IMR-90 (cell line): ENCODE measurements at regions not wholly inside any gene's neighbourhood (a gene's known extent, or its start where the extent isn't known, plus 50 kb on each side); places are given as distances from the start of the nearest gene placed in this dataset.

Experiments
- ATAC-seq: fragments of 200-7000 bp; cut with Tn5 transposase; 2 replicates; pipeline ENCODE4 v1.9.1; 2020; ENCODE audit warnings: low read depth, mild to moderate bottlenecking, moderate library complexity
- BruUV-seq: library from RNA; stranded (reverse); fragments of 400-500 nt; replicated peaks from 2 replicates; lab custom pipeline; 2021; lab: Mats Ljungman, UMichigan
- CTCF ChIA-PET: fragments of 300-600 bp; formaldehyde crosslinking; extraction: SDS; loops from one replicate; lab custom pipeline; 2021; ENCODE audit warnings: antibody characterized with exemption; lab: Yijun Ruan, JAX
- POLR2A ChIA-PET: fragments of 300-600 bp; sonication (Branson Sonifier 250); formaldehyde crosslinking; loops from one replicate; lab custom pipeline; 2022; ENCODE audit warnings: antibody characterized with exemption; ENCODE audit not compliant: unreplicated experiment; lab: Charles Lee
- DNase-seq: peaks from one replicate; pipeline ENCODE4 v3.0.0; 2013
- H2AFZ ChIP-seq: replicated peaks from 2 replicates; pipeline ENCODE3; 2013; ENCODE audit warnings: low read length, mild to moderate bottlenecking; ENCODE audit not compliant: poor library complexity
- H2AK5ac ChIP-seq: 2 replicates; pipeline ENCODE4 v1.6.1; 2013; ENCODE audit warnings: low read depth, low read length, inconsistent platforms
- H2AK9ac ChIP-seq: replicated peaks from 2 replicates; pipeline ENCODE3; 2013; ENCODE audit warnings: mild to moderate bottlenecking, low read depth, low read length, moderate library complexity; ENCODE audit not compliant: poor library complexity
- H2BK120ac ChIP-seq: 2 replicates; pipeline ENCODE4 v1.6.1; 2013; ENCODE audit warnings: low read depth, low read length, inconsistent platforms
- H2BK15ac ChIP-seq: 3 replicates; pipeline ENCODE4 v1.6.1; 2013; ENCODE audit warnings: low read depth, low read length, inconsistent platforms
- H2BK20ac ChIP-seq: 2 replicates; pipeline ENCODE4 v1.6.1; 2013; ENCODE audit warnings: low read depth, mild to moderate bottlenecking, inconsistent platforms, low read length, moderate library complexity
- H2BK5ac ChIP-seq: 2 replicates; pipeline ENCODE4 v1.6.1; 2013; ENCODE audit warnings: mild to moderate bottlenecking, low read depth, low read length, inconsistent platforms; ENCODE audit not compliant: poor library complexity, severe bottlenecking
- H3K14ac ChIP-seq: replicated peaks from 2 replicates; pipeline ENCODE4 v1.6.1; 2013; ENCODE audit warnings: low read depth, low read length, inconsistent platforms
- H3K18ac ChIP-seq: 2 replicates; pipeline ENCODE4 v1.6.1; 2013; ENCODE audit warnings: low read depth, low read length, control low read depth
- H3K23ac ChIP-seq: 2 replicates; pipeline ENCODE4 v1.6.1; 2013; ENCODE audit warnings: low read depth, low read length, inconsistent platforms
- H3K27ac ChIP-seq: 2 replicates; pipeline ENCODE4 v1.5.1; 2013; ENCODE audit warnings: mild to moderate bottlenecking, control low read depth, low read length; ENCODE audit not compliant: insufficient read depth
- H3K27me3 ChIP-seq: 2 replicates; pipeline ENCODE4 v1.6.1; 2013; ENCODE audit warnings: low read length; ENCODE audit not compliant: control insufficient read depth, insufficient read depth
- H3K36me3 ChIP-seq: 2 replicates; pipeline ENCODE4 v1.6.1; 2013; ENCODE audit warnings: low read length, mixed read lengths; ENCODE audit not compliant: control insufficient read depth, insufficient read depth
- H3K4ac ChIP-seq: 2 replicates; pipeline ENCODE4 v1.6.1; 2013; ENCODE audit warnings: low read depth, low read length, inconsistent platforms
- H3K4me1 ChIP-seq: 2 replicates; pipeline ENCODE4 v1.6.1; 2013; ENCODE audit warnings: low read length, mixed read lengths; ENCODE audit not compliant: control insufficient read depth, insufficient read depth
- H3K4me2 ChIP-seq: 2 replicates; pipeline ENCODE4 v1.6.1; 2013; ENCODE audit warnings: low read depth, mild to moderate bottlenecking, control low read depth, low read length, moderate library complexity
- H3K4me3 ChIP-seq: 2 replicates; pipeline ENCODE4 v1.5.1; 2013; ENCODE audit warnings: low read depth, mild to moderate bottlenecking, control low read depth, low read length, moderate library complexity; ENCODE audit not compliant: insufficient read depth
- H3K56ac ChIP-seq: 2 replicates; pipeline ENCODE4 v1.6.1; 2013; ENCODE audit warnings: low read length, inconsistent platforms; ENCODE audit not compliant: insufficient read depth; ENCODE audit errors: extremely low read depth
- H3K79me1 ChIP-seq, 2 experiments: 2 replicates each; pipeline ENCODE4 v1.6.1; 2013; ENCODE audit warnings: low read length in 2 of 2, inconsistent platforms in 1 of 2, low read depth in 1 of 2
- H3K9ac ChIP-seq: 2 replicates; pipeline ENCODE4 v1.6.1; 2013; ENCODE audit warnings: low read depth, low read length, control low read depth
- H3K9me1 ChIP-seq: 2 replicates; pipeline ENCODE4 v1.6.1; 2013; ENCODE audit warnings: low read length, inconsistent platforms; ENCODE audit not compliant: insufficient read depth
- H3K9me3 ChIP-seq: 2 replicates; pipeline ENCODE4 v1.6.1; 2013; ENCODE audit warnings: low read length; ENCODE audit not compliant: control insufficient read depth, insufficient read depth
- H4K20me1 ChIP-seq: 2 replicates; pipeline ENCODE4 v1.6.1; 2013; ENCODE audit warnings: low read length, inconsistent platforms; ENCODE audit not compliant: insufficient read depth
- H4K5ac ChIP-seq: 2 replicates; pipeline ENCODE4 v1.6.1; 2013; ENCODE audit warnings: mild to moderate bottlenecking, low read depth, low read length, control low read depth
- H4K8ac ChIP-seq, 2 experiments: 2 replicates each; pipeline ENCODE4 v1.6.1; 2013; ENCODE audit warnings: low read depth in 2 of 2, low read length in 2 of 2, control low read depth in 1 of 2, inconsistent platforms in 1 of 2
- H4K91ac ChIP-seq: 2 replicates; pipeline ENCODE4 v1.6.1; 2013; ENCODE audit warnings: low read depth, low read length, inconsistent platforms; ENCODE audit not compliant: insufficient read depth
- BHLHE40 ChIP-seq: fragments of 150-350 bp; IDR thresholded peaks from 2 replicates; pipeline ENCODE4 v1.6.1; 2016; ENCODE audit warnings: mild to moderate bottlenecking, low read depth, low read length
- MXI1 ChIP-seq: IDR thresholded peaks from 2 replicates; pipeline ENCODE4 v1.6.1; 2012; ENCODE audit warnings: low read depth, mild to moderate bottlenecking, low read length, moderate library complexity, borderline replicate concordance
- POLR2A ChIP-seq: IDR thresholded peaks from 2 replicates; pipeline ENCODE4 v1.6.1; 2012; ENCODE audit warnings: mild to moderate bottlenecking, low read depth, low read length
- RCOR1 ChIP-seq: IDR thresholded peaks from 2 replicates; pipeline ENCODE4 v1.6.1; 2012; ENCODE audit warnings: mild to moderate bottlenecking, low read length, improper control_type of control experiment; ENCODE audit not compliant: insufficient replicate concordance
- WGBS, 2 experiments: methylation state at CpG; one replicate each; pipeline versions ENCODE4 v1.1.5 to v1.1.7; 2013; ENCODE audit warnings: missing lambda C conversion rate in 2 of 2; ENCODE audit not compliant: insufficient read length in 1 of 2; ENCODE audit errors: extremely low coverage in 2 of 2; 5-methylcytosine and 5-hydroxymethylcytosine counted together
- dilution Hi-C: fragments of 300-500 bp; cut with HindIII; formaldehyde crosslinking; loops from one replicate; pipeline ENCODE4 v1.14.3; 2018; ENCODE audit warnings: low sequenced_read_pairs; ENCODE audit not compliant: unreplicated experiment
- in situ Hi-C: fragments of 300-500 bp; cut with MboI; formaldehyde crosslinking; loops from 3 replicates; pipeline ENCODE4 v1.14.3; 2019; ENCODE audit warnings: low sequenced_read_pairs, inconsistent platforms, mixed read lengths
- intact Hi-C: fragments of 100-400 bp; cut with micrococcal nuclease; formaldehyde crosslinking; loops from 2 replicates; pipeline ENCODE4 v1.10.0; 2022

DNA sequence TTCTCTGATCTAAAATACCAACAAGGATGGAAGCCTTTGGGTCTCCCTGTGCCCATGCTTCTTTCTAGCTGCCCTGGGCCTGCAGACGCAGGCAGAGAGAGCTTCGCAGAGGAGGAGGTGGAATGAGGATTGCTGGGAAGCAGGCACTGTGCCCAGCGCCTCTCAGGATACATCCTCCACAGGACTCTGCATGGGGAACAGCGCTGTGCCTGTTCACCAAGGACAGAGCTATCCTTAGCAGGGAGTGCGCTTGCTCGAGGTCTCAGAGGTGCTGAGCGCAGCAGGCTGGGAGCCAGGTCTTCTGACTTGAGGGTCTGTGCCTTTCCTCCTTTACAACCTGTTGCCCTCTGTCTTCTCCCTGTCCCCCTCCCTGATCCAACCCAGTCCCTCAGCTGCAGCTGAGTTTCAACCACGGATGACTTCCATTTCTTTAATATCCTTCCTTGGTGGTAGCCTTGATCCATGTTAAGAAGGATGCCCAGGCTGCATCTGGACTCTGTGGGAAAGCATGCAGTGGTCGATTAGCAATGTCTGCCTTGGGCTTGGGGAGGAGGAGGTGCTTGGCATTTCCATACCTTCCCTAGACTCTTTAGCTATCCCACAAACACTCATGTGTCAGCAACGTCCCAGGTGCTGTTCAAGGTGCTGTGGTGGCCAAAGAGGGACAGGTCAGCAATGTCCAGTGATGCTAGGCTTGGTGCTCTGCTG lies 219.6 kb upstream of the GPR26 start:
- H3K4me3 ChIP-seq: no peak overlapping the region
- ChIA-PET CTCF (no interaction called here), POLR2A (no interaction called here)
- H2BK5ac ChIP-seq: no peak overlapping the region
- H2BK15ac ChIP-seq: no peak overlapping the region
- TF ChIP-seq BHLHE40 (no peak), RCOR1 (no peak), MXI1 (no peak), POLR2A (no peak)
- H3K18ac ChIP-seq: no peak overlapping the region
- H4K8ac ChIP-seq: no peak overlapping the region
- in situ Hi-C loops: no loop called here
- no peaks in the 10 kb centered on the region for H3K36me3 ChIP-seq
- no peak for DNase-seq
- no CpG with 5 or more reads among the region's 10 CpGs for WGBS, 2 experiments
- H2AK9ac ChIP-seq: no peak overlapping the region
- H3K4me1 ChIP-seq: no peaks in the 10 kb centered on the region
- H3K4me2 ChIP-seq: no peak overlapping the region
- H3K9me3 ChIP-seq: peaks cover 53% of the 10 kb centered on the region
- H4K91ac ChIP-seq: no peak overlapping the region
- H3K9ac ChIP-seq: no peak overlapping the region
- H2BK120ac ChIP-seq: no peak overlapping the region
- BruUV-seq: no TSS peak
- no peak overlapping the region for H3K23ac ChIP-seq
- no peaks in the 10 kb centered on the region for H4K20me1 ChIP-seq
- no peak overlapping the region for H2AFZ ChIP-seq
- H3K14ac ChIP-seq: no peak overlapping the region
- H3K27ac ChIP-seq: no peak overlapping the region
- no peaks in the 10 kb centered on the region for H3K9me1 ChIP-seq
- H2AK5ac ChIP-seq: no peak overlapping the region
- no peaks in the 10 kb centered on the region for H3K79me1 ChIP-seq
- no peak overlapping the region for H3K4ac ChIP-seq
- ATAC-seq: no peak
- intact Hi-C loops: no loop called here
- H3K27me3 ChIP-seq: no peaks in the 10 kb centered on the region
- no peak overlapping the region for H2BK20ac ChIP-seq
- H4K5ac ChIP-seq: no peak overlapping the region
- dilution Hi-C loops: no loop called here
- no peak overlapping the region for H3K56ac ChIP-seq
